Fibroblast of skin of left biceps (primary cell): ENCODE measurements at regions not wholly inside any gene's neighbourhood (a gene's known extent, or its start where the extent isn't known, plus 50 kb on each side); places are given as distances from the start of the nearest gene placed in this dataset.
"Not testable (repeated sequence)": the region's sequence is repeated elsewhere in the genome, so short reads cannot be mapped to it uniquely, and the experiment has no call there.

Source experiments
- DNase-seq, 2 experiments: peaks; one replicate each; pipeline ENCODE4 v3.0.0-alpha.2; 2013; ENCODE audit warnings: low read depth in 2 of 2

GRCh38 chr1:101123904-101124303 lies 98.3 kb upstream of the DPH5 start:
- not testable (repeated sequence) for DNase-seq

- no peak for DNase-seq
Measured at GRCh38 chr1:101122452-101123166, 97.0 kb upstream of the DPH5 start.

DNA sequence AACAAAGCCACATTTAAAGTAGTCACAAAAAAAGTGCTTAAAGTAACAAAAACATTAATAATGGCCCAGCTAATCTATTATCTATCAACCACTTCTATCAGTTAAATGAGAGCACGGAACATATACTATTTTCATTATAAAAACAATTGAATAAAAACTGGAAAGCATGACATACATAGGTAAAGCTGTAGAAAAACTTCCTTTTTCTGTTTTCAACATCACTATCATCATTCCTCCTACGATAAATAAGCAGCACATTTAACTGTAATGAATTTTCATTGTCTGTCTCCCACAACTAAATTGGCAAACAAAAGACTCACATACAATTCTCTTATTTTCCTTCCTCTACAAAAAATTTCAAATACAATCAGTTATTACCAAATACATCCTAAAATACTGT lies 96.4 kb upstream of the DPH5 start:
- DNase-seq = no peak

DNA sequence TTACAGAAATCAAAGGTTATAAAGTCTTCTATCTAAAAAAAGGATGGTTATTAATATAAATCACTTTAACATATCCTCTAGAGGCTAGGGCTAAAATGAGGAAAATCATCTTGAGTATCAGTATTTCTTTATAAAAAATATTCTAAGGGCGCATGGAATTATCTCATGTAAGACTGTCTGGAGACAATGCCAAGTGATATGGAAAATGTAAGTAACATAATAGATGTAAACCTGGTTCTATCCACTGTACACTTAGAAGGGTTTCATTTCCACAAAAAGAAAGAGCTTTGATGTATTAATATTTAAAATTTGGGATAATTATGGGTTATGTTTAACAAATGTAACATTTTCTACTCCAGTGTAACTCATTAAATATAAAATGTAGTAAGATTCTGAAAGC lies 95.9 kb upstream of the DPH5 start:
- no peak for DNase-seq

DNA sequence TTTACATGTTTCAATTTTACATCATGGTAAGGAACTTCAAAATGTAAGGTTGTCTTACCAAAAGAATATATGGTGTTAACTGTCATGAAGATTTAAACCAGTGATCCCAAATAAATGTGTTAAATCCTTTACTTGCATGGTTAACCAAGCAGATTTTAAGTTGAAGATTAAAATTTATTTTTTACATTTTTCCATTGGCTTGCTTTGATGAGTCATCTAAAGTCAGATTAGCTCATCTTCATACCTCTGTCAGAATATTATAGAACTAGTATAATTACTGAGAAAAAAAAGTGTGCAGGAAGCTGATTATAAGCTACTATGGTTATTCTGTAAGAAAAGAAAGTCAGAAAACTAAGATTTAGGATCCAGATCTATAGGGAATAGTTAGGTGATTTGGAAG lies 95.3 kb upstream of the DPH5 start:
- DNase-seq = no peak

GRCh38 chr1:101119289-101119688 lies 93.7 kb upstream of the DPH5 start:
- no peak for DNase-seq

- no peak for DNase-seq
Measured at GRCh38 chr1:101116006-101116405, 90.4 kb upstream of the DPH5 start.

- no peak for DNase-seq
Measured at GRCh38 chr1:101115112-101115511, 89.5 kb upstream of the DPH5 start.

DNA sequence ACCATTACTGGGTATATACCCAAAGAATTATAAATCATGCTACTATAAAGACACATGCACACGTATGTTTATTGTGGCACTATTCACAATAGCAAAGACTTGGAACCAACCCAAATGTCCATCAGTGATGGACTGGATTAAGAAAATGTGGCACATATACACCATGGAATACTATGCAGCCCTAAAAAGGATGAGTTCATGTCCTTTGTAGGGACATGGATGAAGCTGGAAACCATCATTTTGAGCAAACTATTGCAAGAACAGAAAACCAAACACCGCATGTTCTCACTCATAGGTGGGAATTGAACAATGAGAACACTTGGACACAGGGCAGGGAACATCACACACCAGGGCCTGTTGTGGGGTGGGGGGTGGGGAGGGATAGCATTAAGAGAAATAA lies 88.5 kb upstream of the DPH5 start:
- not testable (repeated sequence) for DNase-seq

GRCh38 chr1:101112051-101112780 lies 86.6 kb upstream of the DPH5 start:
- DNase-seq = no peak

- DNase-seq = no peak
Measured at GRCh38 chr1:101111461-101111860, 85.9 kb upstream of the DPH5 start.

DNA sequence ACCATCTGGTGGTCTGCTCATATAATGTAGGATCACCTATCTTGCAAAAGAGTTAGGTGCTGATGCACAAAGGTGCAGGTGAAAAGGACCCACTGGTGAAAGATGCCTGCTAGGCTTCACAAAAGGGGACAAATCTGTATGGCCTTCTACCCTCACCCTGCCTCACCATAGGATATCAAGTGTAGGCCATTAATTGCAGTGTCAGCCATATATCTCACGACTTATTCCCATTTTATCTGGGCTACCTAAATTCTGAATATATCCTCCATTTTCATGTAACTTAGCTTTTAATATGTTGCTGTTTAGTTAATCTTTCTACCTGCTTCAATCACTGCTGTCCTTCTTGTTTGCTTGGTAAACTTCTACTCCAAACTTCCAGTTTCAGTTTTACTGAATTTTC lies 84.2 kb upstream of the DPH5 start:
- DNase-seq = no peak

DNA sequence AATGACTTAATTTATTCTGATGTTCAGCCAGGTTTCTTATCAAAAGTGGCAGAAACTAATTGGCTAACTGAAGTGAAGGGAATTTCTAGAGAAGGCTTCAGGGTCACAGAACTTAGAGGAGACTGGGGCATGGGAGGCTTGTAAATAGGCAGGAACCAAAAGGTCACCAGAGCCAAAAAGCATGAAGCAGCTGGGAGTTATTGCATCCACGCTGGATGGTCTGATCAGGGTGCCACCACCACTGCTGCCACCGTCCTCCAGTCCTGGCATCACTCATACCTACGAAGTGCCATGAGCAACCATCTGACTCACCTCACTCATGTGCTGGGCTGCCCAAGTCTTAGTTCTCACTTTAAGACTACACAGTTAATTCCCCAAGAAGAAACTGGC lies 82.5 kb upstream of the DPH5 start:
- DNase-seq = no peak

GRCh38 chr1:101107496-101108110 lies 82.0 kb upstream of the DPH5 start:
- DNase-seq = no peak

DNA sequence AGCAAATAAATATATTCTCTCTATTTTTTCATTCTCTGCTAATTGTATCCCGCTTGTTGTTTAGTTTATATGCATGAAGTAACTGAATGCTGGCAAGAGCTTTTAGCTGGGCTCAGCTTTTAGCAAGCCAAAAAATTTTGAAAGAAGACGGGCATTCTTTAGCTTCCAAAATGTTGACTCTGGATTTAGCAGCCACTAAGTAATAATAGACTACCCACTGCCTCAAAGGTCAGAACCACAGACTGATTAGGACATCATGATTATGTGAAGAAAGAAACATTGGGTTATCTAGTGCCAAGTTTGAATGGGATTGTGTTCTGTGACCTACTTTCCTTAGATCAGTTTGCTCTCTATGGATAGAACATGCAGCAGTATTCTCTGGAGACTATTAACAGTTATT lies 80.3 kb upstream of the DPH5 start:
- no peak for DNase-seq

GRCh38 chr1:101102426-101103156 lies 77.0 kb upstream of the DPH5 start:
- no peak for DNase-seq

DNA sequence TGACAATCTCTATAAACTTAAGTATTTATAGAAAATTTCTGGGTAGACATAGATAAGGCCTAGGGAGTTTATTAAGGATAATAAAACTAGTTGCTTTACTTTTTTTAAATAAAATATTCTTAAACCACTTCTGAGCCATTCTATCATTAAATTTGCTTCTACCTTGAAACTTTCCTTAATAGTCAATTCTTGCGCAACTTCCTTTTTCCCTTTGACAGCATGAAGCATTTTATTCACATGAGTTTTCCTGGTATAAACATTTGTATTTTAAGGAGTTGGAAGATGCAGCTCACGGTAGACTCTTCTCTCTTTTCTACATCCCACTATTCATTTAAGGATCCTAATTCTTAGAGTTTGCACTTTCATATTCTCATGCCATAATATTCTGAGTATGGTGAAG lies 75.8 kb upstream of the DPH5 start:
- no peak for DNase-seq

DNA sequence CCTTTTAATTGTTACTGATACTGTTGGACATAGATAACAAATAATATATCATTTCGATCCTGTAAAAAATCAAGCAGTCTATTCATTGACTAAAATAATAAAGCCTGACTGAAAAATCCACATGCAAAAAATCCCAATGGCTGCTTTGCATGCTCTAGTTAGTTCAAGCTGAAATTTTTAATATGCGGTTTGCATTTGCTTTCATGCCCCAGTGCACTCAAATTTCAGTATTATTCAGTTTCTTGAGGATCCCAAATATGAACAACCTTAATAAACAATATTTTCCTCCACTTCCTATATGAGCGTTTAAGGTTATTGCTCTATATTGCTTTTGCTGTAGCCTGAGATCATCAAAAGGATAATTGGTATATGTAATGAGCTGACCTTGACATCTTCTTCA lies 75.1 kb upstream of the DPH5 start:
- no peak for DNase-seq

GRCh38 chr1:101098907-101099306 lies 73.3 kb upstream of the DPH5 start:
- no peak for DNase-seq

DNA sequence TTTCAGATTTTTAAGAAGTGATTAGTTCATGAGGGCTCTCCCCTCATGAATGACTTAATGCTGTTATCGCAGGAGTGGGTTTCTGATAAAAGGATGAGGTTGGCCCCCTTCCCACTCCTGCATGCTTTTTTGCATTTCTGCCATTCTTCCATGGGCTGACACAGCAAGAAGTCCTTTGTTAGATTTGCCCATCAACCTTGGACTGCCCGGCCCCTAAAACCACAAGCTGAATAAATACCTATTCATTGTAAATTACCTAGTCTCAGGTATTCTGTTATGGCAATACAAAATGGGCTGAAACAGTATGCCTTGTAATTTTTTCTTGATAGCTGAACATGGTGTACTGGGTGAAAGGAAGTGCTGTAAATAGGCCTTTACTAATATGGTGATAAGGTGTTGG lies 72.7 kb upstream of the DPH5 start:
- DNase-seq = no peak

DNA sequence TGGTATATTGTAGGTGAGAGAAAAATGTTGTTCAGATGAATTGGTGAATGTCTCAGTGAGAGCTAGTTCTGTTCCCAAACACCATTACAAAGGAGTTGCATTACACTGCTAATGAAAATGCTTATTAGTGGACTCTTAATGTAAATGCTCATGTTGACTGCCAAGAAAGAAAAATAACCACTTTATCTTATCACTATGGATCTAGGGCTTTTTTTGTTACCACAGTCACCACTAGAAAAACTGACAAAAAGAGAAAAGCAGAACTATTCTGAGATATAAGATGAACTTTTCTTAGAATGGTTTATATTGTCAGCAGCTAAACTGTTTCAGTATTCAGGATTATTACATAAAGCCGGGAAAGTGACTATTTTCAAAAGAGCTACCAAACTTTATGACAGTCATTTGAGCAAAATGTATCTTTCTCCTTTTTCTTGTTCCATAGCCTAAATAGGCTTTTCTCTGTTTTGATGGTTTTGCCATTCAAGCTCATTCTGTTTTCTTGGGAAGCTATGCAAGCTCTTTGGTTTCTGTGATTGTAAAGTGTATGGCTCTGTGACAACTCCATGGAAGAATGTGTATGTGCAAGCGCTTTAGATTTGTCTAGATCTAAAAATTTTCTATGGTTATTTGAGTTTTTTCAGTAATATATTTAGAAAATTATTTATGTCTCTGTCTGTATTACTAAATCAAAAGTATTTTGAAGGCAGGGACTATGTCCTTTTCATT lies 64.2 kb upstream of the DPH5 start:
- no peak for DNase-seq

DNA sequence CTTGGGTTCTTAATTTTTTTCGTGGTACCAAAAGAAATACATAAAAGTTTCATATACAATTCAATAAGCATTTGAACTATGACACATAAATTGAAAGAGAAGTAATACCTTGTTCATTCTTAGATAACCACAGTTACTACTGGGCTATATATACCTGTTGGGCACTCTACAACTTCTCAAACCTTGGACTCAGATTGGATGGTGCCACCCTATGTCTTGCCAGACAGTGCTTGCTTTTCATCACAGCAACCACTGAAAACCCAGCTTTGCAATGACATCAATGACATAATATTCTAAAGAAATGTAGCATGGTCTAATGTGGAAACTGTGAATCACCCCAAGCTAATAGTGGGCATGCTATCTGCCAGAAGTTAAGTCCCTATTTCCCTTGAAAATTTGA lies 62.8 kb upstream of the DPH5 start:
- no peak for DNase-seq
